GM18499 (cell line): ENCODE measurements at regions not wholly inside any gene's neighbourhood (a gene's known extent, or its start where the extent isn't known, plus 50 kb on each side); places are given as distances from the start of the nearest gene placed in this dataset.

ENCODE experiments used
- ATAC-seq: cut with Tn5 transposase; IDR thresholded peaks from one replicate; pipeline ENCODE4 v1.9.1; 2021; ENCODE audit warnings: moderate number of reproducible peaks; ENCODE audit not compliant: insufficient read depth, unreplicated experiment

DNA sequence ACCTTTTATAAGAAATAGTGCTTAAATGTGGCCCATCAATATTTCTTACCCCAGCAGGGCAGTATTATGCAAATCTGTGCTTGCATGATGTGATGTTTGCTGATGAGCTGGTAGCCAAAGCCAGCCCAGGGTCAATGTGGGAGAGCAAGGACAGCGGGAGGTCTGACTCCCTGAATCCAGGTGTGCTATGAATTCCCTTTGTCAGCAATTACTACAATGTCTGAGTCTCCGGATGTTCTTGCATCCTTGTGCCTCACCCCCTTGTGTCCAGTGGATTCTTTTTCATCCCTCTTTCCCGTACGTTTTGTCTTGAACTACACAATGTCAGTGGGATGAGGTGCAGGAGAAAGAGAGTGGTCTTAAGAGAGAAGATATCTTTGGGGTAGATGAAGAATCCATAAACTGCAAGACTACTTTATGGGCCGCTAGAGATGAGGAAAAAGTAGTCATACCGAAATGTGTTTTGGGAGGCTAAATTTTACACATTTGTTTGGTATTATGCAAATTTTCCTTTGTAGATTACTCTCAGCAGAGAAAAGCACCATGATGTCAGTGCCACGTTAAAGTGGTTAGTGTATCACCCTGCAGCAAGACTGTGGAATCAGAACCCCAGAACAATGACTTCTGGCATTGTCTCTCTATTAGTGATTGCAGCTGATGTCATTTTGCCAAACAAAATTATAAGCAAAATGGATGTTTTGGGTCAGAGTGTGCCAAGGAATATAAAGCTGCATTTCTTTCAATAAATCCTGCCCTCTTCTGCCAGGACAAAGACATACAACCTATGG lies 53.5 kb upstream of the TSHZ3 start:
- ATAC-seq = no peak

DNA sequence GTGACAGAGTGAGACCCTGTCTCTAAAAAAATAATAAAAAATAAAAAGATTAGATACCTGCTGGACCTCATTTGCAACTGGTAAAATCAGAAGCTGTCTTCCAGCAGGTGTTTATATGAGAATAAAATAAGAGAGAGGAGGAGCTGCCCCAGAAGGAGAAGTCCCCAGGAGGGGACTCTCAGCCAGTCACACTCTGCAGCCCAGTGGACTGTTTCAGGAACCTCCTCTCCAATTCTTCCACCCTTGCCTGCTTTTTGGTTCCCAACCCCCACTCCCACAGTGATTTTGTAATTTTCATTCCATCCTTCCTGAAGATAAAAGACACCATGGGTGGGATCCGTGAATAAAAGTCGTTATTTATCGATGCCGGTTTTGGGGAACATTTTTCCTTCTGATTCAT lies 56.9 kb upstream of the TSHZ3 start:
- ATAC-seq = no peak

DNA sequence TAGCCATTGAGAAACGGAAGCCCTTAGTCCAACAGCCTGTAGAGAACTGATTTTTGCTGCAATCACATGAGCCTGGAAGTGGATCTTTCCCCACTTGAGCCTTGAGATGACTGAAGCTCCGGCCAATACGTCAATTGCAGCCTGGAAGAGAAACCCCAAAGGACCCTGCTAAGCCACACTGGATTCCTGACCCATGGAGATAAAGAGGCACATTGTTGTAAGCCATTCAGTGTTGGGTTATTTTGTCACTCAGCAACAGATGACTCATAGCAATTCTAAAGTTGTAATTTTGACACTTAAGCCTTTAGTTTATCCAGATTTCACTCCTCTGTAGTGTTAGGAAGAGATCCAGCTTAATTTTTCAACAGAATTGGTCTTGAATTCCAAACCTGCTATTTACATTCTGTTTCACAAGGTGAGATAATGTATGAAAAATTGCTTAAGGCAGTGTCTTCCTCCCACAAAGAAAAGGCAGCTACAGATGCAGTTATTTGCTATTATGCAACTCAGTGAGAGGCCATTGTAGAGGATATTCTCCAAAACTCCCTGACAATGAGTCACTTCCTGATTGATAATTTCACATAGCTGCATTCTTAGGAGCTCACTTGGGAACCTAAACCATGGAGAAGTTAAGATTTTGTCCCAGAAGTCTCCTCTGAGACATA lies 59.4 kb upstream of the TSHZ3 start:
- no peak for ATAC-seq

GRCh38 chr19:31413353-31413752 lies 64.1 kb upstream of the TSHZ3 start:
- no peak for ATAC-seq

DNA sequence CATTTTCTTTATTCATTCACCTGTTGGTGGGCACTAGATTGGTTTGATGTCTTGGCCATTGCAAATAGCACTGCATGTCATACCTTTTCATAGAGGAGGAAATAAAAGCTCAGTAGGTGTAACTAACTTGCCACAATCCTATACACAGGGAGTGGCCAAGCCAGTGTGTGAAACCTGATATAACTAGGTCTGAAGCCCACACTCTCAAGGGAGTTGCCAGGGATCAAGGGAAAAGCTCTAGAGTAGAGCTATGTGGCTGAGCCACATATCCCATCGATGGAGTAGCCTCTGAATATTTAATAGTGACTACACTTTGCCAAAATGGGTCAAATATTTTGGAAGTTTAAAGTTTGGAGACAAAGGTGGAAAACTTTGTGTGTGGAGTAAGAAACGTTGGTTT lies 66.1 kb upstream of the TSHZ3 start:
- ATAC-seq = no peak

DNA sequence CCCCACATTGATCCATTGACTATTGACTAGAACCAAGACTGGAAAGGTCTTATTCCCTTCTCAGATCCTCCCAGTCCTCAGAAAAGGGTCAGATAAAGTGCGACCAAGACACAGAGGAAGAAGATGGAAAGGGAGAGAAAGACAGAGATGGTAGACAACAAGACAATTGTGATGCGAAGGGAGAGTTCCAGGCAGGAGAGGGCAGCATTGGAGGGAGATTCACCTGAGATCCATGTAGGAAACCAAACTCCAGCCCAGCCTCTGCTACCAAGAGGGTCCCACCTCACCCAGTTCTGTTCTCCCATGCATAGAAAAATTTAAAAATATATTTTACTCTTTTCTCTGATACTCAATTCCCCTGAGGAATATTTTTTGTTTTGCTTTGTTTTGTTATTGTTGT lies 67.3 kb upstream of the TSHZ3 start:
- no peak for ATAC-seq

DNA sequence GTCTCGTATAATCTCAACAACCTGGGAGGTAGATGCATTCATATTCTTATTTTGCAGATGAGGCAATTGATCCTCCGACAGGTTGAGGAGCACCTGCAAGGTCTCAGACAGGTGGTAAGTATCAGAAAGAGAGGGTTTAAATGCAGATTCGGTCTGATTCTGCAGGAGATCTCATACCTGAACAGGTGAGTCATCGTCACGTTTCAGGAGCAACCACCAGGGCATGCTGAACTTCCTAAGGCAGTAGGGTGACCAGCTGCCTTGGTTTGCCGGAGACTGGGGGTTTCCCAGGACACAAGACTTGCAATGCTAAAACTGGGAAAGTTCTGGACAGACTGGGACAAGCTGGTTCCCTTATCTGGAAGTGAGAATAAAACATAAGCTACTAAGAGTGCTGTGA lies 68.8 kb upstream of the TSHZ3 start:
- ATAC-seq = no peak

GRCh38 chr19:31418692-31419430 lies 69.6 kb upstream of the TSHZ3 start:
- no peak for ATAC-seq

- no peak for ATAC-seq
These were observed 70.7 kb upstream of the TSHZ3 start for GRCh38 chr19:31419871-31420445.

DNA sequence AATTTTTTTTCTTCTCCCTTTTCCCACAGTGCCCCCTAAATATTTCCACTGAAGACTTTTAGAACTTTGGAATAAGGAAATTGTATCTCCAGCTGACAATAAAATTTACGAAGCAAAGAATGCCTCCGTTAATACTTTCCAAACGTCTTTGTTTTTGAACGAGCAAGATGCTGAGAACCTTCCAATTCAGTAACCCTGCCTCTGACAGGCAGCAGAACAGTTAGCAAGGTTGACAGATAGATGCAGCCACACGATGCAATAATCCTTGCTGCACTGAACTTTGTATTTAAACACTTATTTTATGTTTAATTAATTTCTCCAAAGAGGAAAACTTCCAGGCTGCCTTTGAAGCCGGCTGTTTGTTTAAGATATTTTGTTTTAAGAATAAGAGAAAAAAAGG lies 71.8 kb upstream of the TSHZ3 start:
- no peak for ATAC-seq

DNA sequence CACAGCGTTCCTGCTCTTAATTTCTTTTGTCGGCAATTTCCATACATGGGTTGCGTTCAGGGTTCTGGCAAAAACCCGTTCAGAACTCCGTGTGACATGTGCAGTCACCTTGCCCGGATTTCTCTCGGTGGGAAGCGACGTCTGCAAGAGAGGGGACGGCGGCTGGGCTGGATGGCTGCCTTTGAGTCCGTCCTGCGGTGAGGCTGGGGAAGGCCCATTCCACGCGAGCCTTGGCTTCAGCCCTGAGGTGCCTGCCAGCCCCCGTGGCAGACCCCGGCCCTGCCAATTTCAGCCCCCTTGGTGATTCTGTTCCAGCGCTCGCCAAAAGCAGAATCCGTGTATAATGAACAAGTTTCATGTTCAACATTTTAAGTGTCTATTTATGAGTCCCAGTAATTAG lies 72.6 kb upstream of the TSHZ3 start:
- no peak for ATAC-seq

- no peak for ATAC-seq
These were observed 74.7 kb upstream of the TSHZ3 start for GRCh38 chr19:31423896-31424295.

- ATAC-seq = no peak
These were observed 75.8 kb upstream of the TSHZ3 start for GRCh38 chr19:31424861-31425620.

DNA sequence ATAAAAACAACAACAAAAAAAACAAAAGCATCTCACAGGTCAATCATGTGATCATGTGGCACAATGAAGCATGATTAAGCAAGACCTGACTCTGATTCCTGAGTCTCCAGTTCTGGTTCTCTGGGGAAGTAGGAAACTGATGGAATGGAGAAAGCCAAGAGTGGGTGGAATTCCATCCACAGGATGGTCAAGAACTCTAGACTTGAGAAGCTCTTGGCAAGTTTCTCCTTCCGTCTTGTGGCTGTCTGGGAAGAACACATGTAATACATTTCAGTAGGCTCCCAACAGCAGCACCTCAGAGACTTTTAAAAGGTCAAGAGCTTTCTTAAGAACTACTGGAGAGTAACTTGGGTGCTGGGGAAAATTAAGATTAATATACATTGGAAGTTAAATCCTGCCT lies 78.6 kb upstream of the TSHZ3 start:
- ATAC-seq = no peak

GRCh38 chr19:31430381-31430780 lies 81.1 kb upstream of the TSHZ3 start:
- no peak for ATAC-seq

- ATAC-seq = no peak
These were observed 83.1 kb upstream of the TSHZ3 start for GRCh38 chr19:31432201-31432810.

- ATAC-seq = no peak
These were observed 87.0 kb upstream of the TSHZ3 start for GRCh38 chr19:31436121-31436776.

DNA sequence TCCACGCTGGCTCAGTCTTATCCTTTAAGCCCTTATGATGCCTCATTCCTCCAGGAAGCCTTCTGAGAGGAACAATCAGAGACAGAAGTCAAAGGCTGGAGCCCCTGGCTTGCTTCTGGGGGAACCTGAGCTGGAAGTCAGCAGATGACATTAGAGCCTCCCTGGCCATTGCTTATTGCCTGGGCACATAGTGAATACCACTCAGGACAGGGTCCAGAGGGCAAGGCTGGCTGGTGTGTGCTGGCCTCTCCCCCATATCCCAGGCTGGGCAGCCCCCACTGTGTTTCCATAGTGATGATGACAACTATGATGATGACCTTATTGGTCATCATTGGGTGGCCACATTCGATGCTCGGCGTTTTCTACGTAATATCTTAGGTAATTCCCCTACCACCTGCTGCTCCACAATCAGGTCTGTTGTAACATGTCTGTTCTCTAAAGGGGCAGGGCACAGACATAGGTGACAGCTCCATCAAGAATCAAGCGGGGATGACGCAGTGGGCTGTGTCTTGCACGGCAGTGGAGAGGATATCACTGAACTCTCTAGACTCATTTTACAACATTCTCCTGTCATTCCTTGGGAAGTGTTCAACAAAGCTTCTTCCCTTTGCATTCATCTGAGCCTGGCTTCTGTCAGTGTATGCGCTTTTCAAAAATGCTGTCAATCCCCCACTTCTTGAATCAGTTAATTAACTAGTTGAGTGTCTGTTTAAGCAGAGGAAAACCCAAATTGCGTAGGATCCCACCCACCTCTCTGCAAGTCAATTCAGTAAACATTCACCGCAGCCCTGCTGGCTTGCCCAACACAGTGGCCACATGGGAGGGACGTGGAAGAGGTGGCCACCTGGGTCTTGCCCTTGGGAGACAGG lies 89.4 kb upstream of the TSHZ3 start:
- no peak for ATAC-seq

- no peak for ATAC-seq
These were observed 90.0 kb upstream of the TSHZ3 start for GRCh38 chr19:31439270-31439573.
